Common myeloid progenitor, CD34-positive (primary cell): ENCODE measurements at regions not wholly inside any gene's neighbourhood (a gene's known extent, or its start where the extent isn't known, plus 50 kb on each side); places are given as distances from the start of the nearest gene placed in this dataset.

Source experiments
- CTCF ChIA-PET: fragments of 350-600 bp; sonication (Branson Sonifier 250); formaldehyde crosslinking; loops from one replicate; lab custom pipeline; 2021; ENCODE audit warnings: antibody characterized with exemption; lab: Charles Lee
- POLR2A ChIA-PET: fragments of 350-600 bp; sonication (Branson Sonifier 250); formaldehyde crosslinking; loops from one replicate; lab custom pipeline; 2021; ENCODE audit warnings: antibody characterized with exemption; lab: Charles Lee
- DNase-seq, 3 donors: peaks; one replicate each; pipeline versions ENCODE4 v3.0.0 to v3.0.0-alpha.2; 2013
- H3K27ac ChIP-seq, 2 experiments: 1 replicate in 1 of 2; 2 replicates in 1 of 2; pipeline ENCODE4 v1.7.0; 2013; ENCODE audit warnings: inconsistent platforms in 2 of 2, low read length in 2 of 2, mild to moderate bottlenecking in 2 of 2, low read depth in 1 of 2, moderate library complexity in 1 of 2; ENCODE audit not compliant: severe bottlenecking in 2 of 2, insufficient read depth in 1 of 2, poor library complexity in 1 of 2
- H3K27me3 ChIP-seq, 5 experiments: replicated peaks in 2 of 5; 1 replicate in 3 of 5; 2 replicates in 2 of 5; pipeline versions ENCODE4 v1.6.1 to v1.7.0; 2013; ENCODE audit warnings: low read length in 4 of 5, mild to moderate bottlenecking in 2 of 5, moderate library complexity in 2 of 5, inconsistent platforms in 1 of 5; ENCODE audit not compliant: insufficient read depth in 5 of 5, control insufficient read depth in 4 of 5
- H3K36me3 ChIP-seq, 4 experiments: 1 replicate in 2 of 4; 2 replicates in 2 of 4; pipeline versions ENCODE4 v1.6.1 to v1.7.0; 2013; ENCODE audit warnings: low read length in 3 of 4, control low read depth in 1 of 4, mild to moderate bottlenecking in 1 of 4; ENCODE audit not compliant: control insufficient read depth in 4 of 4, insufficient read depth in 4 of 4
- H3K4me1 ChIP-seq, 4 experiments: 1 replicate in 3 of 4; 2 replicates in 1 of 4; pipeline versions ENCODE4 v1.6.1 to v1.7.1; 2013; ENCODE audit warnings: low read length in 3 of 4, mild to moderate bottlenecking in 3 of 4, control low read depth in 1 of 4, inconsistent platforms in 1 of 4, moderate library complexity in 1 of 4; ENCODE audit not compliant: control insufficient read depth in 4 of 4, insufficient read depth in 4 of 4; ENCODE audit errors: control extremely low read depth in 1 of 4
- H3K4me3 ChIP-seq, 7 experiments: 1 replicate in 4 of 7; 2 replicates in 3 of 7; pipeline versions ENCODE4 v1.5.1 to v1.7.0; 2013; ENCODE audit warnings: mild to moderate bottlenecking in 7 of 7, low read length in 6 of 7, moderate library complexity in 6 of 7, inconsistent platforms in 2 of 7, low read depth in 2 of 7, control low read depth in 1 of 7; ENCODE audit not compliant: insufficient read depth in 4 of 7, control insufficient read depth in 1 of 7; ENCODE audit errors: extremely low read depth in 1 of 7
- H3K9me3 ChIP-seq, 5 experiments: 1 replicate in 4 of 5; 2 replicates in 1 of 5; pipeline versions ENCODE4 v1.6.1 to v1.7.1; 2013; ENCODE audit warnings: low read length in 4 of 5, mild to moderate bottlenecking in 2 of 5, inconsistent platforms in 1 of 5, low read depth in 1 of 5, moderate library complexity in 1 of 5; ENCODE audit not compliant: control insufficient read depth in 4 of 5, insufficient read depth in 2 of 5; ENCODE audit errors: control extremely low read depth in 1 of 5
- WGBS: methylation state at CpG from one replicate; pipeline ENCODE4 v1.1.5; 2013; ENCODE audit not compliant: insufficient coverage; 5-methylcytosine and 5-hydroxymethylcytosine counted together

DNA sequence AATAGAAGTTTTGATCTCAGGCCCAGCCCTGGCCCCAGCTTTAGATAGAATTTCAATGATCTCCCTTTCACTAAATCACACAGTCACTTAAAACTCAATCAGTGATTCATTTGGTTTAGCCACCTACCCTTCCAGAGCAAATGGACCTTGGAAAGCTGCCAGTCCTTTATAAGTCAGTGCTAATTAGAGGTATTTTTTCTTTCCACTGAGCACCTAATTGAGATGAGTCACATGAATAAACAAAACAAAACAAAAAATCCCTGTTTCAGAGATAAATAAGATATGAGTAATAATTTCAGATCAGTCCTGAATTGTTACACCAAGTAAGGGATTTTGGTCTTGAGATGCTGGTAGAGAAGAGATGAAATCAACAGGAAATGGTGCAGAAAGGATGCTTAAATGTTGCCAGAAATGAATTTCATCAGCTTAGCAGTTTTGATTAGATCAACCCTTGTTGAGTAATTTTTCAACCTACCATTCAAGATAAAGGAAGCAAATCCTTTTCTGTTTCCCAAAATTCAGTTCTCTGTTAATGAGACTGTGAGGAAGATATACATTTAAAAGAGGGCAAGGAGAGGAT is 352.0 kb upstream of the COL8A1 start:
- Histone ChIP-seq H3K27ac (no peak overlapping the region), H3K4me3 (no peak overlapping the region), H3K36me3 (no peaks in the 10 kb centered on the region), H3K9me3 (peaks cover 0 to 2% (median 0%) of the 10 kb centered on the region in 5 experiments), H3K27me3 (no peaks in the 10 kb centered on the region), H3K4me1 (no peaks in the 10 kb centered on the region)
- CTCF ChIA-PET, result no interaction called here
- POLR2A ChIA-PET, result no interaction called here
- no peak for DNase-seq

DNA sequence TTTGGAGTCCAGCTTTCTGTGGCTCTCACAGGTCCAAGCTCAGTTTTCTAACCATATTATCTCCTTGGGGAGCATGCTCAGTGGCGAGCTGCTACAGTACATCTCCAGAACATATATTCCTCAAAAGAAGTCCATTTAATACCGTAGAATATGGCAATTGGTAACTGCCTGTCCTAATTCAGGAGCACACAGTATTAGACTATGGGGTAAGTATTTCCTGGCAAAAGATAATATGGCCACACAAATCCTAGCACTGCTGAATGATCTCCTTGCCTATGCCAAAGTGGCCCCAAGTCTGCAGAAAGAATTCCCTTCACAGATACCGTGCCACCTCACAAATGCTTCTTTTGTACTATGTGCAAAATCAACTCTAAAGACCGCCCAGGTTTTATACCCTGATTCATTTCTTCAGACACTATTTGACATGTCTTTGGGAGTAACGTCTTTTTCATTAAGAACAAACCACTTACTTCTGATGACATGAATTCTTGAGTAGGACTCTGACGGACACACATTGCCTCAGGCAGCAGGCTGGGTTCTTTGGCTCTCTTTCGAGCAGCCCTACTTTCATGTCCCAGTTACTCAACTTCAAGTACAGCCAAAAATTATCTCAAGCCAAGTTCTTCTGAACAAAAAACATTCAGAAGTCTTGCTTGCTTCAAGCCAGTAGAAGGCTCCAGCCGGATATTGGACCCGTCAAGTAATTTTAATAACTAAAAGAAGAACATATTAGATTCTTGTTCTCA is 368.3 kb upstream of the DCBLD2 start:
- POLR2A ChIA-PET, result no interaction called here
- no peaks in the 10 kb centered on the region for H3K27me3 ChIP-seq
- H3K4me3 ChIP-seq, result no peak overlapping the region
- CTCF ChIA-PET, result no interaction called here
- no peak overlapping the region for H3K27ac ChIP-seq
- H3K9me3 ChIP-seq, result peaks cover 0 to 1% (median 0%) of the 10 kb centered on the region in 5 experiments
- no peaks in the 10 kb centered on the region for H3K36me3 ChIP-seq
- 93% methylated on average over 3 of the region's 9 CpGs for WGBS
- H3K4me1 ChIP-seq, result no peaks in the 10 kb centered on the region
- DNase-seq, result no peak

DNA sequence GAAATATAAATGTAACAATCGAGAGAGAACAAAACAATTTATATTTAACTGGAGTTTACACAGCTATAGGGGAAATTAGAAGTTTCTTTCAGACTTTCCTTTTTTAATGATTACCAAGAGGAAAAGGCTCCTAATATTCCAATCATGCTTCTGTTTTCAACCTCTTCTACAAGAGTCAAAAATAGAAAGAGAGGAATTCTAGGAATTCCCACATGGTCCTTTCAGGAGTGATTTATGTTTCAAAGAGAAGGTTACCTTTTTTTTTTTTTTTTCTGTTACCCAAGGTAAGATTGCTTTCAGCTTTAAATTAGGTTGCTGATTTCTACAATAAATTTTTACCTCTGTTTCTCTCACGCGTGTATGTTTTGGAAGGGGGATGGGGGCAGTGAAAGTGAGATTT is 355.3 kb upstream of the DCBLD2 start:
- no peak for DNase-seq

DNA sequence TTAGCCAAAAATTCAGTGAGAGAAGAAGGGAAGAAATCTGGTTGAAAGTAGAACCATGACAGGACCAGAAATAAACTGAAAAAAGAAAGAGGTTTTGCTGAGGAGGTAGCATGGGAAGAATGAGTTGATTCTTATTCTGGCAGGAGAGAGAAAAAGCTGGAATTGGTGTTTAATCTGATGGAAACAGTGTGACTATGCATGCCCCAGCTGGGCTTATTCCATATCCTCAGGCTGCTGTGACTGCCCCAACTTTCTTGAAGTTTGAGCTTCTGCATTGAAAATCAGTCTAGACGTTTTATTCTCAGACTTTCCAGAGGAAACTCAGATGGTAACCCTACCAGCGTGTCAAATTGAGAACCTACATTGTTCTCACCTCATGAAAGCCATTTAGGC is 352.5 kb upstream of the DCBLD2 start:
- no peak for DNase-seq
- POLR2A ChIA-PET, result no interaction called here
- H3K27me3 ChIP-seq, result no peaks in the 10 kb centered on the region
- H3K9me3 ChIP-seq, result no peaks in the 10 kb centered on the region
- no peaks in the 10 kb centered on the region for H3K4me1 ChIP-seq
- no peaks in the 10 kb centered on the region for H3K36me3 ChIP-seq
- H3K27ac ChIP-seq, result no peak overlapping the region
- H3K4me3 ChIP-seq, result no peak overlapping the region
- WGBS, result 88% methylated on average over 1 of the region's 2 CpGs
- CTCF ChIA-PET, result no interaction called here

More for the DNA sequence above, 355.3 kb upstream of the DCBLD2 start:
- no peaks in the 10 kb centered on the region for H3K4me1 ChIP-seq
- H3K4me3 ChIP-seq, result no peak overlapping the region
- no peaks in the 10 kb centered on the region for H3K27me3 ChIP-seq
- no peak overlapping the region for H3K27ac ChIP-seq
- no peaks in the 10 kb centered on the region for H3K36me3 ChIP-seq
- H3K9me3 ChIP-seq, result peaks cover 0 to 2% (median 0%) of the 10 kb centered on the region in 5 experiments
- no CpG with 5 or more reads among the region's 3 CpGs for WGBS
- CTCF ChIA-PET, result no interaction called here
- POLR2A ChIA-PET, result no interaction called here

DNA sequence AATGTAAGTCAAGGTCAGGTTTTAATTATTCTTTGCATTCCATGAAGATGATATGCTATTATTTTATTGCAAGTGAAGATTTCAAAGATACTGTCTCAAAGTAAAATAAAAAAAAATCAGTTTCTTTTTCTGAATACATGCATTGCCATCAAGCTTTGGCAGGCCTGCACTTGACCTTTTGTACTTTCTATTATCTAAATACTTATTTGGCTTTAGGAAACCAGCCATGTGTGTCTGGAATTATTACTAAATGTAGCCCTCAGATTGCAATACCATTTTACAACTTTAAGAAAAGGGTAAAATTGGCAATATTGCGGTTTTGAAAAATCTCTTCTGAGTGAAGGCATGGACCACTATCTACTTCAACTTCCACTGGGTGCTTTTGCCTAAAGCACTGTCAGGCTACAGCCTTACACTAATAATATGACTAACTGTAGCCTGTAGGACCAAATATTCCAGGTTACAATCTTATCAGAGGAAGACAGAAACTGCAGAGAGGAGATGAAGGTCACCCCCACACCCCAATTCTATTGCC is 349.4 kb upstream of the DCBLD2 start:
- ChIA-PET POLR2A (no interaction called here), CTCF (interaction anchor here (1.1 kb wide), 1 partner anchor 15 kb away, joined by 3 read pairs; no protein-coding TSS in a partner anchor)
- Histone ChIP-seq H3K27me3 (no peaks in the 10 kb centered on the region), H3K9me3 (no peaks in the 10 kb centered on the region), H3K4me3 (no peak overlapping the region), H3K27ac (no peak overlapping the region), H3K4me1 (no peaks in the 10 kb centered on the region), H3K36me3 (no peaks in the 10 kb centered on the region)
- DNase-seq, result no peak
- WGBS, result no CpG with 5 or more reads among the region's 1 CpG

DNA sequence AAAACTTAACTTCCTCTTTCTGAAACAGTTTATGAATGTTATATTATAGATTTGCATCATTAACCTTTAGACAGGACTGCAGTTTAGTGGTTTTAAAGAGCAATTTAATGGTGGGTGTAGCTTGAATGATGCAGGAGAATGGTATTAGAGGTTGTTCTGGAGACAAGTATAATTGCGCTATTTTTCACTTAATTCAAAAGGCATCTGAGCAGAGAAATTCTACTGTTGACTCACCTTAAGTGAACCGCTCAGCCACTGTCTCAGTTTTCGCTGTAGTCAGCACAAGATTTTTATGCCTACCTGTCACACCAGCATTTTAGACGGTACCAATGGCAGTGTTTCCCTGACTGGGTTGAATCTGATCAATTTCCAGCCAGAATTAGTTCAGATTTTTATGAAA is 348.8 kb upstream of the DCBLD2 start:
- Histone ChIP-seq H3K27ac (no peak overlapping the region), H3K9me3 (no peaks in the 10 kb centered on the region), H3K36me3 (no peaks in the 10 kb centered on the region), H3K4me3 (no peak overlapping the region), H3K4me1 (no peaks in the 10 kb centered on the region), H3K27me3 (no peaks in the 10 kb centered on the region)
- ChIA-PET CTCF (interaction anchor here (1.1 kb wide), 1 partner anchor 15 kb away, joined by 3 read pairs; no protein-coding TSS in a partner anchor), POLR2A (no interaction called here)
- 100% methylated on average over 3 of the region's 4 CpGs for WGBS
- DNase-seq, result no peak

DNA sequence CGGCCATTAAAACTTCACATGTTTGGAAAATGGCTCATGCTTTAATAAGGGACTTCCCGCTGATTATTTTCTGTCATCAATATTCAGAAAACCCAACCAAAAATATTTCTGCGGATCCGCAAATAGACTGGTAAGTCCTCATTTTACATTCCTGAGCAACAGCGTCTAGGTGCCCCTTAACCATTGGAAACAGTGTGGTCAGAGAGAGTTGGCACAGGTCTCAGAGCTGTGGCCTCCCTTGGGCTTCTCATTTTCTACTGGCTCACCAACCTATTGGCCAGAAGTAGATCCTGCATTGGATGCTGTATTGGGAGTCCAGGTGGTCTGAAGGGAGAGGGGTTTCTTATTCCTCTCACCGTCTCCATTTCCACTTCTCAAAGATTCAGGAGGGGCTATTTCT is 348.1 kb upstream of the DCBLD2 start:
- DNase-seq, result no peak
- no peaks in the 10 kb centered on the region for H3K36me3 ChIP-seq
- ChIA-PET CTCF (interaction anchor here (1.1 kb wide), 1 partner anchor 14 kb away, joined by 3 read pairs; no protein-coding TSS in a partner anchor), POLR2A (no interaction called here)
- WGBS, result 100% methylated on average over 5 of the region's 6 CpGs
- H3K4me3 ChIP-seq, result no peak overlapping the region
- H3K27me3 ChIP-seq, result no peaks in the 10 kb centered on the region
- H3K27ac ChIP-seq, result no peak overlapping the region
- no peaks in the 10 kb centered on the region for H3K9me3 ChIP-seq
- H3K4me1 ChIP-seq, result no peaks in the 10 kb centered on the region
